HL-60 (cell line): ENCODE measurements at regions not wholly inside any gene's neighbourhood (a gene's known extent, or its start where the extent isn't known, plus 50 kb on each side); places are given as distances from the start of the nearest gene placed in this dataset.

Source experiments
- POLR2AphosphoS5 ChIP-seq: IDR thresholded peaks from 2 replicates; pipeline ENCODE4 v1.6.1; 2012; ENCODE audit warnings: low read depth
- TF ChIP-seq, protein P1 (sequence below): IDR thresholded peaks from one replicate; pipeline ENCODE4 v1.5.1; 2011; ENCODE audit warnings: low read length, control low read depth, inconsistent platforms; ENCODE audit not compliant: insufficient read depth
- TF ChIP-seq, protein P2 (sequence below): IDR thresholded peaks from 2 replicates; pipeline ENCODE4 v1.6.1; 2012; ENCODE audit warnings: low read depth; ENCODE audit not compliant: insufficient replicate concordance

DNA sequence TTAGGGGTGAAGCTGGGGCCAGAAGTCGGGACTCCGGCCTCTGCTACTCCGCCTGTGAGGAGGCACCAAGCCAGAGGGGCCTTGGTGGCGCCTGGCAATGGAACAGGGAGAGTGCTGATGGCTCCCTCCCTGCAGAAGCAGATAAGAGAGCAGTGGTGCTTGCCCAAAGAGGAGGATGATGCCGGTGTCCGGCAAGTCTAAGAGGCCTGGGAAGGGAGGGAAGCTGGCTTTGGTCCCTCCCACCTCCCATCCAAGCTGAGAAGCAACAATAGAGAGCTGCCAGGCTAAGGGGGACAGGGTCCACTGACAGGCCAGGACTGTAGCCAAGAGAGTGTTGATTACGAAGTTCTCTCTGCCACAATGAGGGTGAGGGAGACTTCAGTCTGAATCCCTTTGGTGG, 479.5 kb downstream of the TNS1 start:
- TF ChIP-seq, protein P1, sequence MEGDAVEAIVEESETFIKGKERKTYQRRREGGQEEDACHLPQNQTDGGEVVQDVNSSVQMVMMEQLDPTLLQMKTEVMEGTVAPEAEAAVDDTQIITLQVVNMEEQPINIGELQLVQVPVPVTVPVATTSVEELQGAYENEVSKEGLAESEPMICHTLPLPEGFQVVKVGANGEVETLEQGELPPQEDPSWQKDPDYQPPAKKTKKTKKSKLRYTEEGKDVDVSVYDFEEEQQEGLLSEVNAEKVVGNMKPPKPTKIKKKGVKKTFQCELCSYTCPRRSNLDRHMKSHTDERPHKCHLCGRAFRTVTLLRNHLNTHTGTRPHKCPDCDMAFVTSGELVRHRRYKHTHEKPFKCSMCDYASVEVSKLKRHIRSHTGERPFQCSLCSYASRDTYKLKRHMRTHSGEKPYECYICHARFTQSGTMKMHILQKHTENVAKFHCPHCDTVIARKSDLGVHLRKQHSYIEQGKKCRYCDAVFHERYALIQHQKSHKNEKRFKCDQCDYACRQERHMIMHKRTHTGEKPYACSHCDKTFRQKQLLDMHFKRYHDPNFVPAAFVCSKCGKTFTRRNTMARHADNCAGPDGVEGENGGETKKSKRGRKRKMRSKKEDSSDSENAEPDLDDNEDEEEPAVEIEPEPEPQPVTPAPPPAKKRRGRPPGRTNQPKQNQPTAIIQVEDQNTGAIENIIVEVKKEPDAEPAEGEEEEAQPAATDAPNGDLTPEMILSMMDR, result no peak
- no peak for TF ChIP-seq POLR2AphosphoS5
- TF ChIP-seq, protein P2, sequence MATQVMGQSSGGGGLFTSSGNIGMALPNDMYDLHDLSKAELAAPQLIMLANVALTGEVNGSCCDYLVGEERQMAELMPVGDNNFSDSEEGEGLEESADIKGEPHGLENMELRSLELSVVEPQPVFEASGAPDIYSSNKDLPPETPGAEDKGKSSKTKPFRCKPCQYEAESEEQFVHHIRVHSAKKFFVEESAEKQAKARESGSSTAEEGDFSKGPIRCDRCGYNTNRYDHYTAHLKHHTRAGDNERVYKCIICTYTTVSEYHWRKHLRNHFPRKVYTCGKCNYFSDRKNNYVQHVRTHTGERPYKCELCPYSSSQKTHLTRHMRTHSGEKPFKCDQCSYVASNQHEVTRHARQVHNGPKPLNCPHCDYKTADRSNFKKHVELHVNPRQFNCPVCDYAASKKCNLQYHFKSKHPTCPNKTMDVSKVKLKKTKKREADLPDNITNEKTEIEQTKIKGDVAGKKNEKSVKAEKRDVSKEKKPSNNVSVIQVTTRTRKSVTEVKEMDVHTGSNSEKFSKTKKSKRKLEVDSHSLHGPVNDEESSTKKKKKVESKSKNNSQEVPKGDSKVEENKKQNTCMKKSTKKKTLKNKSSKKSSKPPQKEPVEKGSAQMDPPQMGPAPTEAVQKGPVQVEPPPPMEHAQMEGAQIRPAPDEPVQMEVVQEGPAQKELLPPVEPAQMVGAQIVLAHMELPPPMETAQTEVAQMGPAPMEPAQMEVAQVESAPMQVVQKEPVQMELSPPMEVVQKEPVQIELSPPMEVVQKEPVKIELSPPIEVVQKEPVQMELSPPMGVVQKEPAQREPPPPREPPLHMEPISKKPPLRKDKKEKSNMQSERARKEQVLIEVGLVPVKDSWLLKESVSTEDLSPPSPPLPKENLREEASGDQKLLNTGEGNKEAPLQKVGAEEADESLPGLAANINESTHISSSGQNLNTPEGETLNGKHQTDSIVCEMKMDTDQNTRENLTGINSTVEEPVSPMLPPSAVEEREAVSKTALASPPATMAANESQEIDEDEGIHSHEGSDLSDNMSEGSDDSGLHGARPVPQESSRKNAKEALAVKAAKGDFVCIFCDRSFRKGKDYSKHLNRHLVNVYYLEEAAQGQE, result no peak
